Activated T-helper 2 cell treated with anti-CD3 and anti-CD28 coated beads, Interferon-gamma antibody, Interleukin-2, Interleukin-4, amounts not matched to agents 10 μg/mL and 5 μg/mL and 100 μg/mL, durations not matched to agents 14 hours and 24 hours and 36 hours (primary cell): ENCODE measurements at regions not wholly inside any gene's neighbourhood (a gene's known extent, or its start where the extent isn't known, plus 50 kb on each side); places are given as distances from the start of the nearest gene placed in this dataset.

ENCODE experiments used
- DNase-seq: peaks from one replicate; pipeline ENCODE4 v3.0.0; 2021; ENCODE audit warnings: low spot score
- H3K27ac Mint-ChIP-seq: one replicate; pipeline ENCODE4 v1.8.0; 2021; ENCODE audit warnings: mixed read lengths
- H3K27me3 Mint-ChIP-seq: one replicate; pipeline ENCODE4 v1.8.0; 2021; ENCODE audit warnings: low read depth, mixed read lengths
- H3K36me3 Mint-ChIP-seq: one replicate; pipeline ENCODE4 v1.8.0; 2021; ENCODE audit warnings: low read depth, mixed read lengths
- H3K4me1 Mint-ChIP-seq: one replicate; pipeline ENCODE4 v1.8.0; 2021; ENCODE audit warnings: low read depth, mixed read lengths
- H3K4me3 Mint-ChIP-seq: one replicate; pipeline ENCODE4 v1.8.0; 2021; ENCODE audit warnings: low read depth, mild to moderate bottlenecking, moderate library complexity, mixed read lengths
- H3K9me3 Mint-ChIP-seq: one replicate; pipeline ENCODE4 v1.8.0; 2021; ENCODE audit warnings: mixed read lengths
- intact Hi-C: fragments of 100-400 bp; cut with micrococcal nuclease; formaldehyde crosslinking; loops from one replicate; pipeline ENCODE4 v1.15.1; 2023

- no peak overlapping the region for H3K27ac Mint-ChIP-seq
- H3K4me1 Mint-ChIP-seq, result no peaks in the 10 kb centered on the region
- H3K4me3 Mint-ChIP-seq, result no peak overlapping the region
- H3K9me3 Mint-ChIP-seq, result no peaks in the 10 kb centered on the region
- H3K36me3 Mint-ChIP-seq, result no peaks in the 10 kb centered on the region
- no peak for DNase-seq
- intact Hi-C loops, result no loop called here
- peaks cover 38% of the 10 kb centered on the region for H3K27me3 Mint-ChIP-seq
Measured at GRCh38 chr1:168941640-168942039, 164.8 kb upstream of the ATP1B1 start.

DNA sequence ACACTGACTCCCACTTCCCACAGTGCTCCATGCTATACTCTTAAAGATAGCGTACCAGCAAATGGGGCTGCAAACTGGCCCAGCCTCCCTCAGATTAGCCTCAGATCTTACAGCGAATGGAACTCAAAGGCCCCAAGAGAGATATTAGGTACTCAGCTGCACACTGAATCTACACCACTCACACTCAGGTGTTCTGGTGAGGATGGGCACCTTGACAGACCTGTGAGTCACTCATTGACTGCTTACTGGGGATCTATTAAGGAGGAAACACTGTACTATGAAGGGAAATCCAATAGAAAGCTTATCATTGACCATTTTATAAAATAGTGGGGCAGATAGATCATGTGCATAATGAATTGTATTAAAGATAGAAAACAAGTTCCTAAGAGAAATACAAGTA lies 164.3 kb upstream of the ATP1B1 start:
- Mint-ChIP-seq H3K27ac (no peak overlapping the region), H3K4me1 (no peaks in the 10 kb centered on the region), H3K4me3 (no peak overlapping the region), H3K27me3 (peaks cover 38% of the 10 kb centered on the region), H3K36me3 (no peaks in the 10 kb centered on the region), H3K9me3 (no peaks in the 10 kb centered on the region)
- intact Hi-C loops, result no loop called here
- DNase-seq, result no peak

- Mint-ChIP-seq H3K27me3 (peaks cover 43% of the 10 kb centered on the region), H3K9me3 (no peaks in the 10 kb centered on the region), H3K36me3 (no peaks in the 10 kb centered on the region), H3K27ac (no peak overlapping the region), H3K4me1 (no peaks in the 10 kb centered on the region), H3K4me3 (no peak overlapping the region)
- DNase-seq, result no peak
- intact Hi-C loops, result no loop called here
Measured at GRCh38 chr1:168945870-168946269, 160.6 kb upstream of the ATP1B1 start.

GRCh38 chr1:168947041-168947440 lies 159.4 kb upstream of the ATP1B1 start:
- Mint-ChIP-seq H3K9me3 (no peaks in the 10 kb centered on the region), H3K27me3 (peaks cover 36% of the 10 kb centered on the region), H3K4me1 (no peaks in the 10 kb centered on the region), H3K4me3 (no peak overlapping the region), H3K36me3 (no peaks in the 10 kb centered on the region), H3K27ac (no peak overlapping the region)
- no peak for DNase-seq
- intact Hi-C loops, result no loop called here

DNA sequence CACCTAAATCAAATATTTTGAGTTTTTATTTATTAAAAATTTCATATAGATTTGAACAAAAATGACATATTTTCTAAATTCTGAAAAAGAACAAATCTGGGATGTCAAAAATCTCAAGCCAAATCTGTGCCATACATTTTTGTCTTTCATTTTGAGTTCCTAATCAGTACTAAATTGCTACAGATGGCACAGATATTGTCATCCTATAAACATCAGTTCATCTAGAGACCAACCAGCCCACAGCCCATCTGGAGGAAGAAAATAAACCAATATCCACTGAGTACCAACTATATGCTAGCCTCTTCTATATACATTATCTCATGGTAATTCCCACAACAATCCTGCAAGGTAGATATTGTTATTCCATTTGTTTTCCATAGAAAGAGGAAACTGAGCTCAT lies 156.8 kb upstream of the ATP1B1 start:
- intact Hi-C loops, result no loop called here
- H3K9me3 Mint-ChIP-seq, result no peaks in the 10 kb centered on the region
- H3K4me3 Mint-ChIP-seq, result no peak overlapping the region
- H3K27me3 Mint-ChIP-seq, result peaks cover 15% of the 10 kb centered on the region
- DNase-seq, result no peak
- H3K36me3 Mint-ChIP-seq, result no peaks in the 10 kb centered on the region
- H3K4me1 Mint-ChIP-seq, result no peaks in the 10 kb centered on the region
- no peak overlapping the region for H3K27ac Mint-ChIP-seq

- H3K4me3 Mint-ChIP-seq, result no peak overlapping the region
- intact Hi-C loops, result no loop called here
- H3K36me3 Mint-ChIP-seq, result no peaks in the 10 kb centered on the region
- peaks cover 9% of the 10 kb centered on the region for H3K27me3 Mint-ChIP-seq
- H3K27ac Mint-ChIP-seq, result no peak overlapping the region
- H3K4me1 Mint-ChIP-seq, result no peaks in the 10 kb centered on the region
- DNase-seq, result no peak
- H3K9me3 Mint-ChIP-seq, result no peaks in the 10 kb centered on the region
Measured at GRCh38 chr1:168957818-168958217, 148.7 kb upstream of the ATP1B1 start.

DNA sequence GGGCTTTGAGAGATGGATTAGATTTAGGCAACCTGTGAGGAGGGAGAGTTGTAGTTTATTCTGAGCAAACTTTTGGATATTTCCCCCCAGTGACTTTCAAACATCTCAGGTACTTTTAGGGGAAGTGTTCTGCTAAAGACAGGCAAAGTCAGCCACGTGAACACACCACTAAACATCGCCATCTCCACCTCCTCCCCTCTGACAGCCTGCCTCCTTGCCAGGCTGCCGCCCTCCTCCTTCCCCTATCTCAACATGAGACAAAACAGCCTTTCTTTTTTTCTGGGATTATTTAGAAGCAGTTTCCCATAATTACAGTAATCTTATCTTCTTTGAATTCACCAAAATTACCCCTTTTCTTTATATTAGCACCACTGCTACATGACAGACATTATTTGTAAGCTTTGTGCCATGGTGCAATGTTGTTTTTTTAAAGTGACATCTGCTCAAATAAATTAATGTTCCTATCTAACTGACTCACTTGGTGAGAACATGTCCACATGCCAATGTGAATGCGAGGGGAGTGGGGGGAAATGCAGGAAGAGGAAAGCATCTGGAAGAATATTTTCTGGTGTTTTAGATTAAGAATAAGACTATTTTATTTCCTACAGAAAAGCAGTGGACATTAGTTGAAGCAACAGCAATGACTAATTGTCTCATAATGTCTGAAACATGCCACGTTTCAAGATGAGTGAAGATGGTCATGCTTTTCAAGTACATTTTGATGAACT lies 147.8 kb upstream of the ATP1B1 start:
- Mint-ChIP-seq H3K36me3 (no peaks in the 10 kb centered on the region), H3K4me3 (no peak overlapping the region), H3K27ac (no peak overlapping the region), H3K27me3 (peaks cover 9% of the 10 kb centered on the region), H3K9me3 (no peaks in the 10 kb centered on the region), H3K4me1 (no peaks in the 10 kb centered on the region)
- intact Hi-C loops, result no loop called here
- DNase-seq, result no peak

- Mint-ChIP-seq H3K9me3 (no peaks in the 10 kb centered on the region), H3K36me3 (no peaks in the 10 kb centered on the region)
Measured at GRCh38 chr1:168959382-168959781, 147.1 kb upstream of the ATP1B1 start.

GRCh38 chr1:168960114-168960513 lies 146.4 kb upstream of the ATP1B1 start:
- Mint-ChIP-seq H3K27ac (no peak overlapping the region), H3K4me1 (no peaks in the 10 kb centered on the region), H3K9me3 (no peaks in the 10 kb centered on the region), H3K4me3 (no peak overlapping the region), H3K27me3 (peaks cover 9% of the 10 kb centered on the region), H3K36me3 (no peaks in the 10 kb centered on the region)
- intact Hi-C loops, result no loop called here
- no peak for DNase-seq

More at GRCh38 chr1:168959382-168959781, 147.1 kb upstream of the ATP1B1 start:
- peaks cover 9% of the 10 kb centered on the region for H3K27me3 Mint-ChIP-seq
- H3K27ac Mint-ChIP-seq, result no peak overlapping the region
- DNase-seq, result no peak
- no peaks in the 10 kb centered on the region for H3K4me1 Mint-ChIP-seq
- intact Hi-C loops, result no loop called here
- H3K4me3 Mint-ChIP-seq, result no peak overlapping the region

GRCh38 chr1:168960595-168960994 lies 145.9 kb upstream of the ATP1B1 start:
- intact Hi-C loops, result no loop called here
- H3K27me3 Mint-ChIP-seq, result peaks cover 9% of the 10 kb centered on the region
- H3K36me3 Mint-ChIP-seq, result no peaks in the 10 kb centered on the region
- H3K4me3 Mint-ChIP-seq, result no peak overlapping the region
- no peak for DNase-seq
- H3K9me3 Mint-ChIP-seq, result no peaks in the 10 kb centered on the region
- H3K27ac Mint-ChIP-seq, result no peak overlapping the region
- no peaks in the 10 kb centered on the region for H3K4me1 Mint-ChIP-seq

DNA sequence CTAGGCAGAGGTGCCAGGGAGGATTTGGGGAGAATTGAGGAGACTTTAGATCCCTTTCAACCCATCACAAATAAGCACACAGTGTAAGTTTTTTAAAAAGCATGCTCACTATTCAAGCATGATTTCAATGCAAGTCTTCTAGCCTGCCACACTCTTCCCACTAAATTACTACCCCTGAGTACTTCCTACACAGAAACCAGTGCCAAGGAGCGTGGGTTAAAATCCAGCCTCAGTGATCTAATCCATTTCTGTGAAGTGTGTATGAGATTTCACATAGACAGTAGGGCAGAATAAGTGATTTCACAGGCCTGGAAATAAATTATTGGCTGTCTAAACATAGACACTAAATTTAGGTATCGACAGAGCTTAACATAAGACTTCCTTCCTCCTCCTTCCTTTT lies 142.9 kb upstream of the ATP1B1 start:
- DNase-seq, result no peak
- no peak overlapping the region for H3K4me3 Mint-ChIP-seq
- H3K36me3 Mint-ChIP-seq, result no peaks in the 10 kb centered on the region
- H3K27me3 Mint-ChIP-seq, result no peaks in the 10 kb centered on the region
- H3K27ac Mint-ChIP-seq, result no peak overlapping the region
- no peaks in the 10 kb centered on the region for H3K9me3 Mint-ChIP-seq
- intact Hi-C loops, result no loop called here
- H3K4me1 Mint-ChIP-seq, result no peaks in the 10 kb centered on the region

DNA sequence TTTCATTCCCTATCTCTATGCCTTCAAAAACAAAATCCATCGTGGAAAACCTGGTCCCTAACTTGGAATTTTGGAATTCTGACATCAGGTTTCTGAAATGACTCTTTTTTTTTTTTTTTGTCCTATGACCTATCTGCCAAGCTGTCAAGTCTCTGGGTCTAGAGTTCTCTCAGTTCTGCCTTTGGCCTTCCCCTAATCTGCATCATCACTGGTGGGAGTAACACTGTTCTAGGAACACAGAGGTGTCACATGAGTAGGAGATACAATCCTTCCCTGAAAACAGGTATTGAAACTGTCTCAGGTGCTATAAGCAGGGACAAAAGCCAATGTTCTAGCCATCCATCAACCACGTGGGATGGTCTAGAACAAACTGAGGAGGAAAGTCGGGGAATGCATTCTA lies 142.0 kb upstream of the ATP1B1 start:
- no peaks in the 10 kb centered on the region for H3K4me1 Mint-ChIP-seq
- no peak overlapping the region for H3K27ac Mint-ChIP-seq
- no peaks in the 10 kb centered on the region for H3K36me3 Mint-ChIP-seq
- H3K9me3 Mint-ChIP-seq, result no peaks in the 10 kb centered on the region
- no peak overlapping the region for H3K4me3 Mint-ChIP-seq
- H3K27me3 Mint-ChIP-seq, result peaks cover 2% of the 10 kb centered on the region
- no peak for DNase-seq
- intact Hi-C loops, result no loop called here

DNA sequence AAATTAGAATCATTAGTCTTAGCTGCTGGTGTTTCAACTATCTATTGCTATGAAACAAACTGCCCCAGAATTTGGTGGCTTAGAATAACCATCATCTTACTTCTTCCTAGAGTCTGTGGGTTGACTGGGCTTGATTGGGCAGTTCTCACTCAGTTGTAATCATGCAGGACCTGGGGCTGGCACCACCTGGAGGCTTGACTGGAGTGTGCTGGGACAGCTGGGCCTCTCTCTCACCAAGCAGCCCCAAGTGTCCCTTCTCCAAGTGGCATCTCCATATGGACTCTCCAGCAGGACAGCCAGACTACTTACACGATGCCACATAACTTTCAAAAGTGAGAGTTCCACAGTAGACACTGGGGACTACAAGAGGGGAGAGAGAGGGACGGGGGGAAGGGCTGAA lies 140.3 kb upstream of the ATP1B1 start:
- H3K27me3 Mint-ChIP-seq, result peaks cover 5% of the 10 kb centered on the region
- H3K4me3 Mint-ChIP-seq, result no peak overlapping the region
- DNase-seq, result no peak
- no peaks in the 10 kb centered on the region for H3K4me1 Mint-ChIP-seq
- no peaks in the 10 kb centered on the region for H3K9me3 Mint-ChIP-seq
- intact Hi-C loops, result no loop called here
- no peak overlapping the region for H3K27ac Mint-ChIP-seq
- no peaks in the 10 kb centered on the region for H3K36me3 Mint-ChIP-seq

DNA sequence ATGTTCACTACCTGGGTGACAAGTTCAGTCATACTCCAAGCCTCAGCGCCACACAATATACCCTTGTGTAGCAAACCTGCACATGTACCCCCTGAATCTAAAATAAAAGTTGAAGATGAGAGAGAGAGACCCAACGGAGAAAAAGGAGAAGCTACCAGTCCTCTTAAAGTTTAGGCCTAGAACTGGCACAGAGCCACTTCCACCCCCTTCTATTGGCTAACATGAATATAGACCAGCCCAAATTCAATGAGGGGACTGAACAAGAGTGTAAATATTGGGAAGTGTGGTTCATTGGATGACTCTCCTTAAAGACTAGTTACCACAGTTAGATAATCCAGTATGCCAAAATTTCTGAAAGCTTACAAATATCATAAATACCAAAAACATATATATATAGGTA lies 139.9 kb upstream of the ATP1B1 start:
- DNase-seq, result no peak
- H3K27me3 Mint-ChIP-seq, result peaks cover 5% of the 10 kb centered on the region
- H3K9me3 Mint-ChIP-seq, result no peaks in the 10 kb centered on the region
- H3K36me3 Mint-ChIP-seq, result no peaks in the 10 kb centered on the region
- intact Hi-C loops, result no loop called here
- H3K4me1 Mint-ChIP-seq, result no peaks in the 10 kb centered on the region
- H3K4me3 Mint-ChIP-seq, result no peak overlapping the region
- no peak overlapping the region for H3K27ac Mint-ChIP-seq
